Liver (tissue), 8 donors: ENCODE measurements at regions not wholly inside any gene's neighbourhood (a gene's known extent, or its start where the extent isn't known, plus 50 kb on each side); places are given as distances from the start of the nearest gene placed in this dataset.

Experiments
- DNase-seq: peaks from one replicate; pipeline ENCODE4 v3.0.0-alpha.2; 2017; ENCODE audit warnings: low spot score
- H3K27ac ChIP-seq, 2 donors: one replicate each; pipeline ENCODE4 v1.7.0; 2013; ENCODE audit warnings: inconsistent platforms in 2 of 2, low read length in 2 of 2, control low read depth in 1 of 2, low read depth in 1 of 2, mild to moderate bottlenecking in 1 of 2
- H3K27me3 ChIP-seq, 4 donors: one replicate each; pipeline versions ENCODE4 v1.6.1 to v1.7.0; 2013; ENCODE audit warnings: low read length in 3 of 4, inconsistent platforms in 1 of 4, mild to moderate bottlenecking in 1 of 4, moderate library complexity in 1 of 4; ENCODE audit not compliant: control insufficient read depth in 4 of 4, insufficient read depth in 4 of 4
- H3K36me3 ChIP-seq, 4 donors: one replicate each; pipeline versions ENCODE4 v1.6.1 to v1.7.0; 2013; ENCODE audit warnings: low read length in 3 of 4, mild to moderate bottlenecking in 3 of 4, low read depth in 1 of 4, moderate library complexity in 1 of 4; ENCODE audit not compliant: control insufficient read depth in 4 of 4, insufficient read depth in 3 of 4
- H3K4me1 ChIP-seq, 4 donors: one replicate each; pipeline versions ENCODE4 v1.6.1 to v1.7.0; 2013; ENCODE audit warnings: low read length in 3 of 4, mild to moderate bottlenecking in 3 of 4, moderate library complexity in 1 of 4; ENCODE audit not compliant: control insufficient read depth in 4 of 4, insufficient read depth in 4 of 4
- H3K4me3 ChIP-seq, 3 donors: one replicate each; pipeline versions ENCODE4 v1.6.1 to v1.7.0; 2013; ENCODE audit warnings: low read length in 3 of 3, control low read depth in 1 of 3, low read depth in 1 of 3, mild to moderate bottlenecking in 1 of 3
- H3K9ac ChIP-seq, 2 donors: one replicate each; pipeline ENCODE4 v1.7.0; 2013; ENCODE audit warnings: low read length in 2 of 2, mild to moderate bottlenecking in 2 of 2, moderate library complexity in 2 of 2, control low read depth in 1 of 2, low read depth in 1 of 2
- H3K9me3 ChIP-seq, 4 donors: one replicate each; pipeline versions ENCODE4 v1.6.1 to v1.7.0; 2013; ENCODE audit warnings: low read length in 3 of 4; ENCODE audit not compliant: control insufficient read depth in 4 of 4
- CTCF ChIP-seq: fragments of 150-350 bp; IDR thresholded peaks from 2 replicates; pipeline ENCODE4 v1.5.1; 2017; ENCODE audit warnings: improper control_type of control experiment, low read depth, low read length; ENCODE audit not compliant: missing input control
- FOXA1 ChIP-seq: IDR thresholded peaks from 2 replicates; pipeline ENCODE4 v1.6.1; 2016; ENCODE audit warnings: antibody characterized with exemption
- GABPA ChIP-seq, 2 donors: IDR thresholded peaks in 1 of 2; conservative IDR thresholded peaks in 1 of 2; 2 replicates each; pipeline ENCODE4 v1.6.1; 2016; ENCODE audit warnings: antibody characterized with exemption in 2 of 2, mild to moderate bottlenecking in 1 of 2, moderate library complexity in 1 of 2
- HNF4A ChIP-seq, 2 donors: conservative IDR thresholded peaks; 2 replicates each; pipeline ENCODE4 v1.6.1; 2016; ENCODE audit warnings: antibody characterized with exemption in 2 of 2, mild to moderate bottlenecking in 2 of 2
- HNF4G ChIP-seq: IDR thresholded peaks from 2 replicates; pipeline ENCODE4 v1.6.1; 2016; ENCODE audit warnings: antibody characterized with exemption
- JUND ChIP-seq, 2 donors: IDR thresholded peaks; 2 replicates each; pipeline ENCODE4 v1.6.1; 2016; ENCODE audit warnings: antibody characterized with exemption in 2 of 2
- RAD21 ChIP-seq, 2 donors: IDR thresholded peaks; 2 replicates each; pipeline ENCODE4 v1.6.1; 2016; ENCODE audit warnings: antibody characterized with exemption in 2 of 2, mild to moderate bottlenecking in 2 of 2
- REST ChIP-seq: IDR thresholded peaks from 2 replicates; pipeline ENCODE4 v1.6.1; 2016; ENCODE audit warnings: antibody characterized with exemption, mild to moderate bottlenecking
- RXRA ChIP-seq, 2 donors: IDR thresholded peaks; 2 replicates each; pipeline ENCODE4 v1.6.1; 2017 to 2018; ENCODE audit warnings: antibody characterized with exemption in 2 of 2, mild to moderate bottlenecking in 1 of 2
- SP1 ChIP-seq: IDR thresholded peaks from 2 replicates; pipeline ENCODE4 v1.6.1; 2018; ENCODE audit warnings: antibody characterized with exemption, mild to moderate bottlenecking
- TAF1 ChIP-seq: conservative IDR thresholded peaks from 2 replicates; pipeline ENCODE4 v1.6.1; 2016; ENCODE audit warnings: antibody characterized with exemption, mild to moderate bottlenecking
- ZBTB33 ChIP-seq: IDR thresholded peaks from 2 replicates; pipeline ENCODE4 v1.6.1; 2016; ENCODE audit warnings: antibody characterized with exemption
- WGBS: extraction: QIAGEN DNeasy Blood & Tissue Kit; methylation state at CpG from one replicate; pipeline ENCODE4 v1.1.7; 2013; 5-methylcytosine and 5-hydroxymethylcytosine counted together
- donor health status: healthy.
- donor health status: healthy.
- donor health status: healthy.
- donor health status: healthy.
- donor health status: healthy.

GRCh38 chr9:20289423-20290010 lies 332.8 kb downstream of the MLLT3 start (continued):
- no peak for TF ChIP-seq REST
- no peak for TF ChIP-seq FOXA1
- no peak for TF ChIP-seq RXRA (IDR thresholded peaks at IDR 0.05)

- Histone ChIP-seq H3K9me3 (no peaks in the 10 kb centered on the region), H3K9ac (no peak overlapping the region), H3K4me3 (no peak overlapping the region), H3K36me3 (no peaks in the 10 kb centered on the region), H3K27me3 (peaks cover 0 to 2% (median 0%) of the 10 kb centered on the region in 4 donors), H3K4me1 (no peaks in the 10 kb centered on the region), H3K27ac (no peak overlapping the region)
- no peak for DNase-seq
- 73% methylated on average over 3 of the region's 3 CpGs for WGBS
- TF ChIP-seq CTCF (no peak), HNF4A (conservative IDR thresholded peaks at IDR 0.05) (no peak), GABPA (IDR thresholded peaks at IDR 0.05 in 1 of 2, conservative IDR thresholded peaks at IDR 0.05 in 1 of 2) (no peak), JUND (IDR thresholded peaks at IDR 0.05) (no peak), ZBTB33 (no peak), RAD21 (IDR thresholded peaks at IDR 0.05) (no peak), TAF1 (no peak), HNF4G (no peak), REST (no peak), SP1 (no peak)
Measured at GRCh38 chr9:20286969-20287368, 335.3 kb downstream of the MLLT3 start.
